ENCODE measurements at regions not wholly inside any gene's neighbourhood (a gene's known extent, or its start where the extent isn't known, plus 50 kb on each side); places are given as distances from the start of the nearest gene placed in this dataset.

DNA sequence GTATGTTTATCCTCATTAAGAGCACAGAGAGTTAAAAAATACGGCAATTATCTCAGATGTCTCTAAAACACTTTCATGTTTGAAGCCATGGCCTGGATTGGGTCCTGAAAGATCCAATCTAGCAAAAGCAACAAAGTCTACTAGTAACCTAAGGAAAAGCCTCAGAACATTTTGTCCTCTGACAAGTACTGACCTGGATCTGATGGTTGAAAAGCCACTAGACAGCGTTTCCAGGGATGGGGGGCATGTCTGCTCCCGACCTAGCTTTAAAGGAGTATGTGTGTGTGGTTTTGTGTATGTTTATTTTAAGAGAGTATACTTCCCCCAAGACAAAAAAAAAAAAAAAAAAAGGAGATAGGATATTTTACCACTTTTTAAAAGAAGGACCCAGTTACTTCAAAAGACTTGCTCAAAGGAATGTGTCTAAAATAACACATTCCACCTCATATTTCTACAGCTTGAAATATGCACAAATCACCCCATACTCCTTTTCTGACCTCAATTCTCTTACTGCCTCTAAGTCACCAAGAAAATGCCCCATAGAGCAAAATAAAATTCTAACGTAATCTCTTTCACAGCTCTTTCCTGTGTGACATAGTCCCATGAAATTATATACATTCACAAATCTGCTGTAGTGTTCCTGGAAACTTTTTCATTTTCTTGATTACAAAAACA, 189.0 kb upstream of the TTC29 start:
- Histone ChIP-seq H3K9me3 (ENCODE audit: control insufficient read depth, low read depth, low read length) (no peaks in the 10 kb centered on the region), H3K4me2 (ENCODE audit: control insufficient read depth, extremely low read depth, insufficient read depth, low read depth, low read length) (no peak overlapping the region), H3K27me3 (ENCODE audit: control insufficient read depth, extremely low read depth, insufficient read depth, low read length) (peaks cover 3% of the 10 kb centered on the region), H2AFZ (ENCODE audit: control insufficient read depth, low read length) (peak overlapping the region; percentile 11), H3K36me3 (ENCODE audit: control insufficient read depth in 2 of 2, extremely low read depth in 1 of 2, insufficient read depth in 2 of 2, low read length in 2 of 2) (no peaks in the 10 kb centered on the region), H4K20me1 (ENCODE audit: control insufficient read depth, extremely low read depth, insufficient read depth, low read length) (no peaks in the 10 kb centered on the region), H3K4me3 (ENCODE audit: control insufficient read depth in 2 of 3, extremely low read depth in 1 of 3, insufficient read depth in 2 of 3, low read depth in 1 of 3, low read length in 3 of 3) (no peak overlapping the region), H3K27ac (ENCODE audit: control insufficient read depth, insufficient read depth, low read length) (no peak overlapping the region), H3K4me1 (ENCODE audit: control insufficient read depth, extremely low read depth, insufficient read depth, low read length) (no peaks in the 10 kb centered on the region), H3K79me2 (ENCODE audit: control insufficient read depth, insufficient read depth, low read length) (no peaks in the 10 kb centered on the region), H3K9me1 (ENCODE audit: control insufficient read depth, extremely low read depth, insufficient read depth, low read length) (no peaks in the 10 kb centered on the region), H3K9ac (ENCODE audit: control insufficient read depth, extremely low read depth, insufficient read depth, low read length) (no peak overlapping the region)
- dilution Hi-C loops (cut with MboI; ENCODE audit: extremely low pct_ligation_motif_present, low sequenced_read_pairs): no loop called here
- FAIRE-seq (no peak), DNase-seq (ENCODE audit: low read depth, low spot score) (no peak)
- TF ChIP-seq EZH2 (IDR thresholded peaks at IDR 0.05; ENCODE audit: low read length): no peak
- TF ChIP-seq, protein P1, sequence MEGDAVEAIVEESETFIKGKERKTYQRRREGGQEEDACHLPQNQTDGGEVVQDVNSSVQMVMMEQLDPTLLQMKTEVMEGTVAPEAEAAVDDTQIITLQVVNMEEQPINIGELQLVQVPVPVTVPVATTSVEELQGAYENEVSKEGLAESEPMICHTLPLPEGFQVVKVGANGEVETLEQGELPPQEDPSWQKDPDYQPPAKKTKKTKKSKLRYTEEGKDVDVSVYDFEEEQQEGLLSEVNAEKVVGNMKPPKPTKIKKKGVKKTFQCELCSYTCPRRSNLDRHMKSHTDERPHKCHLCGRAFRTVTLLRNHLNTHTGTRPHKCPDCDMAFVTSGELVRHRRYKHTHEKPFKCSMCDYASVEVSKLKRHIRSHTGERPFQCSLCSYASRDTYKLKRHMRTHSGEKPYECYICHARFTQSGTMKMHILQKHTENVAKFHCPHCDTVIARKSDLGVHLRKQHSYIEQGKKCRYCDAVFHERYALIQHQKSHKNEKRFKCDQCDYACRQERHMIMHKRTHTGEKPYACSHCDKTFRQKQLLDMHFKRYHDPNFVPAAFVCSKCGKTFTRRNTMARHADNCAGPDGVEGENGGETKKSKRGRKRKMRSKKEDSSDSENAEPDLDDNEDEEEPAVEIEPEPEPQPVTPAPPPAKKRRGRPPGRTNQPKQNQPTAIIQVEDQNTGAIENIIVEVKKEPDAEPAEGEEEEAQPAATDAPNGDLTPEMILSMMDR (optimal IDR thresholded peaks at IDR 0.05 in 1 of 3, IDR thresholded peaks at IDR 0.05 in 1 of 3, conservative IDR thresholded peaks at IDR 0.05 in 1 of 3; ENCODE audit: extremely low read depth in 1 of 3, insufficient read depth in 2 of 3, low read length in 3 of 3): no peak

DNA sequence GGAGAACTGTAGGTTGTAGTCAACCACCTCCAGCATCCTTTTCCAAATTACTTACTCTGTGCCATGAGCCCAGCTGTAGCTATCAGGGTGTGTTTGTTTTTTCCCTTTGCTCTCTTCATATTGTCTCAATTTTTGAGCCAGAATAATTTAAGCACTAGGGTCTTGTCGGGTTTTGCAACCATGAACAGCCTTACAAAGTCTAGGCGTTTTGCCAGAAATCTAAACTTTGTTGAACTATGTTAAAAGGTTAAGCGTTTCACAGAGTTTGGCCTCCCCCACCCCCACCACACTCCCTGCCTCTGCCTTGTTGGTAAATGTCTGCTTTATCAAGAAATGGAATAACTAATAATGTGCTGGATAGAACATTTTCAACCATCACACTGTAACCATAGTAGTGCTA, 190.6 kb upstream of the TTC29 start:
- Histone ChIP-seq H2AFZ (ENCODE audit: control insufficient read depth, low read length) (no peak overlapping the region), H3K9me3 (ENCODE audit: control insufficient read depth, low read depth, low read length) (no peaks in the 10 kb centered on the region), H4K20me1 (ENCODE audit: control insufficient read depth, extremely low read depth, insufficient read depth, low read length) (no peaks in the 10 kb centered on the region), H3K27ac (ENCODE audit: control insufficient read depth, insufficient read depth, low read length) (no peak overlapping the region), H3K4me2 (ENCODE audit: control insufficient read depth, extremely low read depth, insufficient read depth, low read depth, low read length) (no peak overlapping the region), H3K36me3 (ENCODE audit: control insufficient read depth in 2 of 2, extremely low read depth in 1 of 2, insufficient read depth in 2 of 2, low read length in 2 of 2) (no peaks in the 10 kb centered on the region), H3K79me2 (ENCODE audit: control insufficient read depth, insufficient read depth, low read length) (no peaks in the 10 kb centered on the region), H3K9me1 (ENCODE audit: control insufficient read depth, extremely low read depth, insufficient read depth, low read length) (no peaks in the 10 kb centered on the region), H3K4me3 (ENCODE audit: control insufficient read depth in 2 of 3, extremely low read depth in 1 of 3, insufficient read depth in 2 of 3, low read depth in 1 of 3, low read length in 3 of 3) (no peak overlapping the region), H3K4me1 (ENCODE audit: control insufficient read depth, extremely low read depth, insufficient read depth, low read length) (no peaks in the 10 kb centered on the region), H3K9ac (ENCODE audit: control insufficient read depth, extremely low read depth, insufficient read depth, low read length) (no peak overlapping the region), H3K27me3 (ENCODE audit: control insufficient read depth, extremely low read depth, insufficient read depth, low read length) (peaks cover 3% of the 10 kb centered on the region)
- TF ChIP-seq, protein P1 (optimal IDR thresholded peaks at IDR 0.05 in 1 of 3, IDR thresholded peaks at IDR 0.05 in 1 of 3, conservative IDR thresholded peaks at IDR 0.05 in 1 of 3; ENCODE audit: extremely low read depth in 1 of 3, insufficient read depth in 2 of 3, low read length in 3 of 3): no peak
- no peak for TF ChIP-seq EZH2 (IDR thresholded peaks at IDR 0.05; ENCODE audit: low read length)
- dilution Hi-C loops (cut with MboI; ENCODE audit: extremely low pct_ligation_motif_present, low sequenced_read_pairs): no loop called here
- FAIRE-seq: no peak
- no peak for DNase-seq (ENCODE audit: low read depth, low spot score)
